Choroid plexus epithelial cell (primary cell): ENCODE measurements at regions not wholly inside any gene's neighbourhood (a gene's known extent, or its start where the extent isn't known, plus 50 kb on each side); places are given as distances from the start of the nearest gene placed in this dataset.
A peak's percentile ranks its signal among the peaks of the same experiment; 100 is the strongest.

Experiments
- DNase-seq: peaks from one replicate; pipeline ENCODE4 v3.0.0-alpha.2; 2010; ENCODE audit warnings: low read depth
- H3K4me3 ChIP-seq: 2 replicates; pipeline ENCODE4 v1.5.1; 2011; ENCODE audit warnings: low read depth, mild to moderate bottlenecking, control low read depth, low read length, moderate library complexity
- TF ChIP-seq, protein P1 (sequence below): conservative IDR thresholded peaks from 2 replicates; pipeline ENCODE4 v1.5.1; 2011; ENCODE audit warnings: low read depth, mild to moderate bottlenecking, control low read depth, inconsistent platforms, low read length, moderate library complexity

DNA sequence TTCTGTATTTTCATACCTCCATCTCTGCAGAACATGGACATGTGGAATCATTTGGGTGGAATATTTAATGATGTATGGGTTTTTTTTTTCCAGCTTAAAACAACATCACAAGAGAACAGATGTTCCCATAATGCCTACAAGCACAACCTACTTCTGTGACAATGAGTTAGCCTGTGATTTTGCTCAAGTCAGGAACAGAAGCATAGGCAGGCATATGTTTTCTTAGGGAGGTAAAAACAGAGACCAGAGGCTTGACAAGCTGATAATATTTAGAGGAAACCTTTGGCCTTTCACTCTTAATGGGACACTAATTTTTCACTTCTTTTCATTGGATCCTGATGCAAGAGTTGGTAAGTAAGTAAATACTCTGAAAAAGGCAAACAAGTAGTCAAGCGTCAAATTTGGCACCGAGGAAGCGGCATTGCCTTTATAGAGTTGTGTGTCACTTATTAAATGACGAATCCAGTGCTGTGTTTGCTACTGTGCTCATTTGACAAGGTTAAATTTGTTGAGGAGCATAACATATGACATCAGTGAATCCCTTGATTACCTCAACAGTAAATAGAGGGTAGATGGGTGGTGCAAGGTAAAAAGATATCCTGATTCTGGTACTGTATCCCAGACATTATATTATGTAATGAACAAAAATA, 66.7 kb upstream of the RBMS3 start:
- no peak overlapping the region for H3K4me3 ChIP-seq
- no peak for DNase-seq
- TF ChIP-seq, protein P1, sequence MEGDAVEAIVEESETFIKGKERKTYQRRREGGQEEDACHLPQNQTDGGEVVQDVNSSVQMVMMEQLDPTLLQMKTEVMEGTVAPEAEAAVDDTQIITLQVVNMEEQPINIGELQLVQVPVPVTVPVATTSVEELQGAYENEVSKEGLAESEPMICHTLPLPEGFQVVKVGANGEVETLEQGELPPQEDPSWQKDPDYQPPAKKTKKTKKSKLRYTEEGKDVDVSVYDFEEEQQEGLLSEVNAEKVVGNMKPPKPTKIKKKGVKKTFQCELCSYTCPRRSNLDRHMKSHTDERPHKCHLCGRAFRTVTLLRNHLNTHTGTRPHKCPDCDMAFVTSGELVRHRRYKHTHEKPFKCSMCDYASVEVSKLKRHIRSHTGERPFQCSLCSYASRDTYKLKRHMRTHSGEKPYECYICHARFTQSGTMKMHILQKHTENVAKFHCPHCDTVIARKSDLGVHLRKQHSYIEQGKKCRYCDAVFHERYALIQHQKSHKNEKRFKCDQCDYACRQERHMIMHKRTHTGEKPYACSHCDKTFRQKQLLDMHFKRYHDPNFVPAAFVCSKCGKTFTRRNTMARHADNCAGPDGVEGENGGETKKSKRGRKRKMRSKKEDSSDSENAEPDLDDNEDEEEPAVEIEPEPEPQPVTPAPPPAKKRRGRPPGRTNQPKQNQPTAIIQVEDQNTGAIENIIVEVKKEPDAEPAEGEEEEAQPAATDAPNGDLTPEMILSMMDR: no peak

DNA sequence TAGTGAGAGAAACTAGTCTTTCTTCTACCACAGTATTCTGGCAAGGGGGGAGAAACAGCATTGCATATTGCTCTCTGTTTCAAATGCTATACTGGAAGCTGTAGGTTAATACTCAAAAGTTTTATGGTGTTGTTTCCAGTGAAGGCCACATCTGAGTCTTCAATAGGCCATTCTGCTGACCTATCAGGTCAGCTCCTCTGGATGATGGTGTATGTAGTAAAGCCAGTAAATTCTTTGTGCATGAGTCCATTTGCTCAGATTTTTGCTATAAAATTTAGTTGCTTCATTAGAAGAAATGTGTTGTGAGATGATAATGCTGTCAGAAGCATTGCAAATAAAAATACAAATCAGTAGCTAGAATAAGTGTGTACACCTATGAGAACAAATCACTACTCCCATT, 64.9 kb upstream of the RBMS3 start:
- DNase-seq: peak; percentile 50
- TF ChIP-seq, protein P1: no peak

DNA sequence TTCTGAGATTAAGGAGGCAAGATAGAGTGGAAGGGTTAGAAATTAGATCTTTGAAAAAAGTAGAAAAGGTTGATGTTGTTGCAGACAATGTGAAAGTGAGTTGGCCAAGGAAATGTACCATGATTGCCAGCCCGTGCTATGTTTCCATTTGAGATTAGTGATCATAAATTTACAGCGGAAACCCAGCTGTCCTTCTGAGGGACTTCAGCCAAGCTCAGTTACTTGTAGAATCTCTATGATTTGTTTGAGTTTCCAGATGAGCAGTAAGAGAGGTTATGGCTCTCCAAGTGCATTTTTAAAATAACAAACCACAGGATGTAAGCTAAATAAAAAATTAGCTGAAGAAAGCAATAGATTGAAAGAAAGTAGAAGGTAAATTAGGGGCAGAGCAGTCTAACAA, 54.2 kb upstream of the RBMS3 start:
- peak; percentile 46 for DNase-seq
- TF ChIP-seq, protein P1: no peak
- no peak overlapping the region for H3K4me3 ChIP-seq

More for the DNA sequence above, 64.9 kb upstream of the RBMS3 start:
- no peak overlapping the region for H3K4me3 ChIP-seq

DNA sequence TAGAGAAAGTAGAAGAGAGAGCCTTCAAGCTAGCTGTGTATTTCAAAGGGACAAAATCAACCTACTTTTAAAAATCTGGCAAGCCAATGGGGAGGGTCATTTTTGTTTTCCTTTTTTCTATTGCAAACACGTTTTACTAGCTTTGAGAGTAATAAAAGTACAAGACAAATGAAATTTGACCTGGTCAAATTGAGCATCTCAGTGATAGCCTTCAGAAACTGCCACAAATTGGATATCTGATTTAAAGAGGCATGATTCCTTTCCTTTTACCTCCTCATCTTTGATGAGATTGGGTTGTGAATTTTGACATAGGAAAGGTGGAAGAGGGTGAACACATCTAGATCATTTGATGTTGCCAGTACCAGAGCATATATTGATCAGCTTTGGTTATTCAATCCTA, 53.6 kb upstream of the RBMS3 start:
- no peak overlapping the region for H3K4me3 ChIP-seq
- TF ChIP-seq, protein P1: no peak
- no peak for DNase-seq
